ENCODE measurements at regions not wholly inside any gene's neighbourhood (a gene's known extent, or its start where the extent isn't known, plus 50 kb on each side); places are given as distances from the start of the nearest gene placed in this dataset.

DNA sequence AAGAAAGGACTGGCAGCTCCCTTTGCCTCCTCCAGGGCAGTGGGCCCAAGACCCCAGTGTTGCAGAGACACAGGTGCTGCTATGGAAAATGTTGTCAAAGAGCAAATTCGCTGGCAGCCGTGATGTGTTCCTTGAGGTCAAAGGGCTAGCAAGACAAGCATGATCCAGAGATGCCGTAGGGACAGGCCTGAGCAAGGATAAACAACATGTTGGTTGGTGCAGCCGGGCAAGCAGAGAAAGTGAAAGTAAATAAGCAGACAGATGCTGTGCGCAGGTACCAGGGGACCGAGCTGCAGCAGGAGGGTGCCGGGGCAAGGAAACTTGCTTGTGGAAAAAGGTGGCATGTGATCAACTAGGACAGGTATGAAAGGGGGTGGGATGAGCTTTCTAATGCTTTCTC lies 125.5 kb upstream of the NECTIN1 start:
- ATAC-seq, result peak; percentile 93
- DNase-seq, result peak in 1 of 2 donors; percentile 34
- intact Hi-C loops (cut with DNase I, micrococcal nuclease), result no loop called here

DNA sequence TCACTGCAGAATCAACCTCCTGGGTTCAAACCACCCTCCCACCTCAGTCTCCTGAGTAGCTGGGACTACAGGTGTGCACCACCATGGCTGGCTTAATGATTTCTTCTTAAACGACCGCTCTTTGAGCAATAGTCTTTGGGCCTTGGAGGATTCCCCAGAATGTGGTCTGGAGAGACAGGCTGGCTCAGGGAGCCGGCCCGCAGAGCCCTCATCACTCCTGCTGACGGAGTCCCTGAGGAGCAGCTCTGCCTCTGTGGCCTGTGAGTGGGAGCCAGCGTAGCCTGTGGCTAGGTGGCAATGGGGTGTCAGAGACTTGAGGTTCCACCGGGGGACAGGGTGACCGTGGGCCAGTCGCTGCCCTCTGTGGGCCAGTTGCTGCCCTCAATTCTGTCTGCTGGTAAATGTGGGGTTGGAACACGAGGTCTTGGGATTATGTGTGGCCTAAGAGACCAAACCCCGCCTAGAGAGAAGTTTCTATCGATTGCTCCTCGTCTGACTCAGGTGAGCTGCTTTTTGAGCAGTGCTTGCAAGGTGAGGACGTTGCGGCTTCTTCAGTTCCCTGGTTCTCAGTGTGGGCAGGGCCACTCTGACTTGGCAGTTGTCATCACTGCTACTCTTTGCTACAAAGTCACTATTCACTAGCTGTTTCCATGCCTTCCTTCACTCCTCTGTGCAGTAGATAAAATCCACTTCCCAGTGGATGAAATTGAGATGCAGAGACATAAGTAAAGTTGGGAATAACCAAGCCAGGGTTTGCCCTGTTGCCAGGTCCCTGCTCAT lies 124.8 kb upstream of the NECTIN1 start:
- intact Hi-C loops (cut with DNase I, micrococcal nuclease), result no loop called here
- no peak for DNase-seq
- no peak for ATAC-seq

DNA sequence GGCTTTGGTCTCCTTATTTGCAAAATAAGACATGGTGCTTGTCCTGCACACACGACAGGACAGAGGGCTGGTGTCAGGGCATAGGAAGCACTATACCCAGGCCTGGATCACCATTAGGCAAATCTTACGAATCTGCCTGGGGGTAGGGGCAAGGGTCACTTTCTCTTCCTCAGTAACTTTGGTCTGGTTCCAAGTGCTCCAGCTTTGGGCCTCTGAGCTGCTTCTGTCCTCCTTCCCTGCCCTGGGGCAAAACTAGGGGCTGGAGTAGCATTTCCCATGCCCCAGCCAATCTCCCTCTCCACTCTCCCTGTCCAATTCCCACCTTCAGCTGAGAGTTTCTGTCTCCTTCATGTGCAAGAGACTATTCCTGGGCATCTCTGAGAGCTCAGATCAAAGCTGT lies 123.7 kb upstream of the NECTIN1 start:
- DNase-seq (no peak), ATAC-seq (peak; percentile 35)
- intact Hi-C loops (cut with DNase I, micrococcal nuclease), result no loop called here

DNA sequence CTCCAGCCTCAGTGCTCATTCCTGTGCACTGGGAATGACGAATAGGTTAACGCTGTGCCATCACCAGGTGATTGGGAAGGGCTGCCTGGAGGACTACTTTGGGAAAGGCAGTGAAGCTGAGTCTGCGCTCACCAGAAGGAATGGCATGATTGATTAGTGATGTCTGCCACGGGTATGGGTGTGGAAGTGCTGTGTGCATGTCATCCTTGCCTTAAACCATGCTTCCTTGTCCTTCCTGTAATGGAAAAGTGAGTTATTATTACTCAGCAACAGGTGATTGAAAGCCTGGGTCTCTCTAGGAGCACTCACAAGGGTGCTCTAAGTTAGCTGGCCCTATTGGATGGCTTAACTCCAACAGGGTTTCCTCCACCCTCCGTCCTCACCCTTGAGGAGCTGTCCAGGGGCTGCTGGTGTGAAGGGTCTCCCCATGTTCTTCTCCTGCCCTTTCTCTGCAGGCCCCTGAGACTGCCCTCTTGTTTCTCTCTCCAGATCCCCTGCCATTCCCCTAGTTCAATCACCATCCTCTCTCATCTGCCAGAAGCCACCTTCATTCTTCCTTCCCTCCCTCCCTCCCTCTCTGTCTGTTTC lies 121.9 kb upstream of the NECTIN1 start:
- intact Hi-C loops (cut with DNase I, micrococcal nuclease), result no loop called here
- DNase-seq (no peak), ATAC-seq (no peak)

DNA sequence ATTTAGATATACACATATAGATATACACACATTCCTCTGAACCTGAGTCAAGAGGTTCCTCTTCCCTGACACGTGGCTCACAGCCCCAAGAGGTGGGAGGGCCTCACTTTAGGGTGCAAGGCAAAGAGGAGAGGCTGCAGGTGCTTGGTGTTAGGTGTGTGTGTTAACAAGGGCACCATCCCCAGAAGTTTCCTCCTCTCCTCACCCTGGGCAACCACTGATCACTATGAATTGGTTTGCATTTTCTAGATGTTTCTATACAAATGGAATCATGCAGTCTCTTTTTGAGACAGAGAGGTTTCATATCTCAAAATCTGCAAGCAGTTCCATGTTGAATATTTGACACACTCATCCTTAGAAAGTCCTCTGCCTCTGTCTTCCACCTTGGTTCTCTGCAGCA lies 120.9 kb upstream of the NECTIN1 start:
- DNase-seq, result no peak
- intact Hi-C loops (cut with DNase I, micrococcal nuclease), result no loop called here
- no peak for ATAC-seq

DNA sequence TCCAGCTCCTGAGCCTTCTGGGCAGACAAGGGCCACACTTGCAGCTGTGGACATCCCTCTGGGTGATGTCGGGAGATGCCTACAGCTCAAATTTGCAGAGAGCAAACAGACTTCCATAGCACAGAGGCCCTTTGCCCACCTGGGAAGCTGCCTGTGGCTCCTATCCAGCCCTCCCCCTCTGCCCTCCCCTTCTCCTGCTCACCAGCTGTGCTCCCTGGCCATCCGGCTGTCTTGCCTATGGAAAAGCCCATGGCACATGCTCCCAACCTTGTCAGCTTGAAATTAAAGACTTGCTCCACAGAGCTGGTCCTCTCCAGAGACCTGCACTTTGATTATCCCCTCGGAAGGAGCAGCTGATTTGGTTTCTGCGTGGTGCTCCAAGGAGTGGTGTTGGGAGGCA lies 118.9 kb upstream of the NECTIN1 start:
- ATAC-seq (no peak), DNase-seq (no peak)
- intact Hi-C loops (cut with DNase I, micrococcal nuclease), result no loop called here

DNA sequence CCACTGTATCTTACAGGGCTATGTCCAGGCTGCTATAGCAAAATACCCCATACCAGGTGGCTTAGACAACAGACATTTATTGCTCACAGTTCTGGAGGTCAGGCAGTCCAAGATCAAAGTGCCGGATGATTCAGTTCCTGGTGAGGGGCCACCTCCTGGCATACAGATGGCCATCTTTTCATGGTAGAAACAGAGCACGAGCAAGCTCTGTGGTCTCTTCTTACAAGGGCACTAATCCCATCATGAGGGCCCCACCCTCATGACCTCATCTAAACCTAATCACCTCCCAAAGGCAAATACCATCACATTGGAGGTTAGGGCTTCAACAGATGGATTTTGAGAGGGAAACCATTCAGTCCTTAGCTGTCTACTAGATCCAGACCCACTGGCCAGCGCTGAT lies 117.4 kb upstream of the NECTIN1 start:
- intact Hi-C loops (cut with DNase I, micrococcal nuclease), result no loop called here

DNA sequence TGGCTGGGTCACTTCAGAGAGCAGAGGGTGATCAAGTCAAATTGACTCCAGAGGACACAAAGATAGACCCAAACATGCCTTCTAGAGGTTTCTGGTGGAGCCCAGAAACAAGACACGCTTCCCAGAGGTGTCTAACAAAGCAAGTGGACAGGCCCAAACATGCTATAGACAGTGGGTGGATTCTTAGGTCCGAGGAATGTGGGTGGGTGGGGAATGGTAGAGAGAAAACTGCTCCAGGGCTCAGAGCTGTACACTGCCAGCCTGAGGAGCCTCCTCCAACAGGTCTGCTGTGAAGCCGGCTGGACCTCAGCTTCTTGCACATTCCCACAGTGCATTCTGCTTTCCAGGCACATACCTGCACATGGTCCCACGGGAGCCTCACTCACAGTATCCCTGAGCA lies 116.8 kb upstream of the NECTIN1 start:
- intact Hi-C loops (cut with DNase I, micrococcal nuclease), result no loop called here
- DNase-seq (no peak), ATAC-seq (no peak)

More for the DNA sequence above, 117.4 kb upstream of the NECTIN1 start:
- DNase-seq (no peak), ATAC-seq (no peak)

DNA sequence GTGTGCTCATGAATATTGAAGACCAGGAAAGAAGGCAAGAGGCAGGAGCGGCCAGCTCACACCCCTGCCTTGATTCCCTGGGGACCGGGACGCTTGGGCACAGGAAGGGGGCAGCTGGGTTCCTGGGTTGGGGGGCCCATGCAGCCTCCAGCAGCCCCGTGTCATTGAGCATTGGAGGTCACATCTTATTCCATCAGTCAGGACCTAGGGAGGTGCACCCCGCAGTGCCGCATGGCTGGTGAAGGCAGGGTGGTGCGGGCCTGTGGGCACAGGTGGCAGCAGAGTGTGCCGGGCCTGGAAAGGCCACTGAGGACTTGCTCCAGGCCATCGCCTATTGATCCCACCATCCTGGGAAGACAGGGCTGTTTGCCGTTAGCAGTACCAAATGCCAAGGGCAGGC lies 116.3 kb upstream of the NECTIN1 start:
- intact Hi-C loops (cut with DNase I, micrococcal nuclease), result no loop called here
- ATAC-seq, result no peak

DNA sequence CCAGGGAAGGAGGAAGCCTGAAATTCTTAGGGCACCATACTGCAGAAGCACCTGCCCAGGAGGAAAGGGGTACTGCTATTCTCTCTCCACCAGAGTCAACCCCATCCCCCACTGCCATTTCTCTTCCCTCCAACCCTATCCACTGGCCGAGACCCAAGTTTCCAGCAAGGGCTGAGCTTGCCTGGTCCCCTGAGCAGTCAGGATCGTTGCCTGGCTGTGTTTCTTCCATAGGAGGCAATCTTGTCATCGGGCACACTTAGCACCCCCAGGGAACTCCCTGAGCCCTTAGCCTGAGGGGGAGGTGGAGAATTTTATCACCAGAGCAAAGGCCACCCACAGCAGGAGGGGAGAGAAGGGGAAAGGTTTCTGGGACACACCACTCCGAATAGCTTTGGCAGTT lies 115.8 kb upstream of the NECTIN1 start:
- intact Hi-C loops (cut with DNase I, micrococcal nuclease), result no loop called here
- DNase-seq (no peak), ATAC-seq (no peak)

More for the DNA sequence above, 116.3 kb upstream of the NECTIN1 start:
- DNase-seq, result no peak

DNA sequence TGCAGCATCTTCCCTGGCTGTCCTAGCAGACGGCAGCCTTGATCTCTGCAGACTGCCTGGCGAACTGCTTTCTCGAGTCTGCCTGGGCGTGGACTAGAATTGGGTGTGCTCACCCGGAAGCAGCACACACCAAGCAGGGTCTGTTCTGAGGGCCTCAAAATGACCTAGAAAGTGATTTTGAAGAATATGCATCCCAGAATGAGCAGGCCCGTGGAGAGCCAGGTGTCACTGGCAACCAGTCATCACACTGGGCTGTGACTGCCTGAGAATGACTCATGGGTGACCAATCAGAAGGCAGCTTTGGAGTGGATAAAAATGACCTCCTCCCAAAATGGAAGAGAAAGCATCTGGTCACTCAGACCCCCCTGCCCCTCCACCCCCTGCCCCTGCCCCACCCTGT lies 114.9 kb upstream of the NECTIN1 start:
- intact Hi-C loops (cut with DNase I, micrococcal nuclease), result no loop called here
- ATAC-seq (peak; percentile 90), DNase-seq (peak in 1 of 2 donors; percentile 33)

DNA sequence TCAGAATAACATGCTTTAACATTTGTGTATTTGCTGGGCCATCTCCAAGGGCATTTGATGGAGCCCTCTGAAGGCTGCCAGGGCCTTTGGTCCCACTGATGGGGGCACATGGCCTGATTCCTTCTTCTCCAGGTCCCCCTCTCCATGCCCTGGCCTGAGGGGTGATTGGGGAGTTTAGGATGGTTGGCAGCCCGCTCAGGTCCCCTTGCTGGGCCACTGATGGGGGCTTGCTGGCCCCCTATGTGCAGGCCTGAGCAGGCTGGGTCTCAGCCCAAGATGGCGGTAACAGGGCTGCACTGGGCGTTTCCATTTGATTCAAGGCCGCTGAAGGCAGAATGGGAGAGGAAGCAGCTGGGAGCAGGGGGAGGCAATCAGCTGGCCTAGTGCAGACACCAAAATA lies 113.7 kb upstream of the NECTIN1 start:
- no peak for ATAC-seq
- DNase-seq, result no peak
- intact Hi-C loops (cut with DNase I, micrococcal nuclease), result no loop called here

DNA sequence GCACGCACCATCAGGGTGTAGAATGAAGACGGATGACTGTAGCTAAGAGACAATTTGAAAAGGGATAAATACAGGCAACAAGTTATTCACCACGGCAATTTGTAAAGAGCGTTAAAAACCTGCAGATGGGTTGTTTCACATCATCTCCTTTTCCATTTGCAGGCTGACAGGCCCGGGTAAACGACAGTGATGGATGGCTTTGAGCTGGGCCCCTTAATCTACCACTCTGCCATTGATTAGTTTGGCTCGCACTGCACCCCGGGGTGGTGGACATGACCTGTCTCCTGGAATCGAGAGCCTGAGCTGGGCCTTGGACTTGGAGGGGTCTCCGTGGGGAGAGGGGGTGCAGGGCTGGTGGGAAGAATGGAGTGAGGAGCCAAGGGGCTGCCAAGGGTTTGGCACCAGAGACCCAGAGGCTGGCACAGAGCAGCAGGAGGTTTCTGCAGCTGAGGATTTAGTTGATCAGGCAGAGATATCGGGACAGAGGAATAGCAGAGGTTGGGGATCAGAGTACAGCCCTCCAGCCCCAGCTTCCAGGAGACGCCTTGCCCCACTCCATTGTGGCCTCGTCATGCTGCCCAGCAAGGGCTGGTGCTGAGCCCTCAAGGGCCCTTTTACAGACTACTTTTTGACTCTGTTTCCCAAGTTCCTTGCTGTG lies 110.6 kb upstream of the NECTIN1 start:
- DNase-seq (no peak), ATAC-seq (no peak)
- intact Hi-C loops (cut with DNase I, micrococcal nuclease), result no loop called here

DNA sequence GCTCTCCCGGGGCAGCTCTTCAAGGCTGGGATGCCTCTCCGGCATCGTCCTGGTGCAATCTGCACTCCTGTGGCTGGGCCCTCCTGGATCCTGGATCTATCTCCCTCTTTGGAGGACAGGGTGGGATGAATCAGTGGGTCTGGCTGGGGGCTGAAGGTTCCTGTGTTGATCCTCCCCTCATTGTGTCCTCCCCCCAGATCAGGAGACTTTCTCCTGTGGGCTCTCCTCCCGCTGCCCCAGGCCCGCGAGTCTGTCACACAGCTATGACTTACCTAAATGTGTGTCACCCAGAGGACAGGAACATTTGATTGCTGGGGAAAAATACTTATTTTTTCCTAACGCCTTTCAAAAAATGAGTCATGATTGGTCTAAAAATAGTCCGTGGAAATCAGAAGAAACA lies 106.8 kb upstream of the NECTIN1 start:
- DNase-seq (no peak), ATAC-seq (no peak)
- intact Hi-C loops (cut with DNase I, micrococcal nuclease), result no loop called here

DNA sequence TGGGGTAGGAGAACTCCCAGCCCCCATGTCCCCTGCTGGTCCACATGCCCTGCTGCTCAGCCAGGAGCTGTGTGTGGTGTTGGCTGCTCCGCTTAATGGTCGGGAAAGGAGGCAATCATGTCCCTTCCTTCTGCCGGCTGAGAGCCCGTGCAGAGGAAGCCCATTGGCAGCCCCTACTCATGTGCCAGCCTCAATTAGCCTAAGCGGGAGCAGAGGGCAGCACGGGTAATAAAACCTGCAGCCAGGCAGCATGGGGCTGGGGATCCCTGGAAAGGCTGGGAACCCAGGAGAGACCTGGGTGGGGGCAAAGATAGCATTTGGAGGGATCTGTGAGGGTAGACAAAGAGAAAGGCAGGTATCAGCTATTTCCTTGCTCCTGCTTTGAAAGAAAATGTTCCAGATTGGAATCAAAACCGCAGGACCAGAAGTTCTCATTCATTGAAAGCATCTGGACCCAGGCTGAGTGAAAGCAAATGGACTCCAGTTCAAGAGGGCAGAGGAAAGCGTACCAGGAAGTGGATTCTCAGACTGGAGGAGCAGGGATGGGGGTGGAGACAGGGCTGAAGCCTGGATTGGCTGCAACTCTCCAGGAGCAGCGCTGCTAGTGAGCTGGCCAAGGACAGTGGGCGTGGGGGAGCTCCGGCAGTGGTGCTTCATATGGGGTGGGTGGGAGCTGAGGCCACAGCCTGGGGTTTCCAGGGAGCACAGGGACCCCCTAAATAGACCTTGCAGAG lies 103.4 kb upstream of the NECTIN1 start:
- intact Hi-C loops (cut with DNase I, micrococcal nuclease), result no loop called here
- ATAC-seq (peak; percentile 97), DNase-seq (peak; percentile 71 to 82)

DNA sequence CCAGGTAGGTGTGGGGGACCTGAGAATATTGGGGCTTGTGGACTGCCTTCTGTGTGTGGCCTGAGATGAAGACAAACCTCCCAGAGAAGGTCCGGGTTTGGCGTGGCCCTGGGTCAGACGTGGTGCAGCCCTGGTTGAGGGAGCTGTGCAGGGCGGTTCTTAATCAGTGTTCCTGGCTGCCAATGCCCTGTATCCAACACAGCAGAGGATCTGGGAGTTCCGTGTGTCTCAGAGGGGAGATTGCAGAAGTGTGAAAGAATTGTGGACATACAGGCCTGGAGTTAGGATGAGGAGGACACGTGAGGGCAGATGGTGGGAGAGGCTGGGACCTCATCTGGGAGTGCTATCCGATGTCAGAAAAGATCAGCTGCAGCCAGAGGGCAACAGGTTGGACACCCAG lies 102.0 kb upstream of the NECTIN1 start:
- ATAC-seq, result no peak
- no peak for DNase-seq
- intact Hi-C loops (cut with DNase I, micrococcal nuclease), result no loop called here

DNA sequence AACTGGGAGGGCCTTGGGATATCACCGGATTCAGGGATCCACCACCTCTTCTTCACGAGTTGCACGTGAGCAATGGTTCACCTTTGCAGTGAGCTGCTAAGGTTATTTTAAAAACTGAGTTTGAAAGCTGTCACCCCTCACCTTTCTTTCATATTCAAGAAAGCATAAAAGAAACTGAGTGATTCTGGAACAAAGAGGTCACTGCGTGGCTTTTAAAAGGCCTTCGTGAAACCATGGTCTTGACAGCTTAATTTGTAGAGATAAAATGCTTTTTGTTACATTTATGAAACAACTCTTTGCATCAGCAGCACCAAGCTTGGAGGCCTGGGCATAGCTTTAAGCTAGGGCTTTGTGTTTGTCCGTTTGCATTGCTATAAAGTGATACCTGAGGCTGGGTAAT lies 101.4 kb upstream of the NECTIN1 start:
- DNase-seq, result no peak
- ATAC-seq, result no peak
- intact Hi-C loops (cut with DNase I, micrococcal nuclease), result no loop called here

DNA sequence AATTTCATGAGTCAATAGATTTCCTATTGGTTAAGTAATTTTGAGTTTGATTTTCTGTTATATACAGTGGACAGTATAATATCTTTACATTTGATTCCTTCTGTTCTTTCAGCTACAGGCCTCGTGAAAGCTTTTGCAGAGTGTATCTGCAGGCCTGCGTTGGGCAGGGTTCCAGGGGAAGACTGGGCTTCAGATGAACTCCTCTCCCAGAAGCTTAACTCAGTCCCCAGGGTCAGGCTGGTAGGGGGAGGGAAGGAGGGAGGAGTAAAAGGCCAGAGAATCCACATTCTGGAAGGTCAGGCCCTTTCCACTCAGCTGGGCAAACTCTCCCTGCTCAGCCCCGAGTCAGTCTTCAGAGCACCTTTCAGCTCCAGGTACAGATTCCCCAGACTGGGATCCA lies 100.4 kb upstream of the NECTIN1 start:
- intact Hi-C loops (cut with DNase I, micrococcal nuclease), result no loop called here

DNA sequence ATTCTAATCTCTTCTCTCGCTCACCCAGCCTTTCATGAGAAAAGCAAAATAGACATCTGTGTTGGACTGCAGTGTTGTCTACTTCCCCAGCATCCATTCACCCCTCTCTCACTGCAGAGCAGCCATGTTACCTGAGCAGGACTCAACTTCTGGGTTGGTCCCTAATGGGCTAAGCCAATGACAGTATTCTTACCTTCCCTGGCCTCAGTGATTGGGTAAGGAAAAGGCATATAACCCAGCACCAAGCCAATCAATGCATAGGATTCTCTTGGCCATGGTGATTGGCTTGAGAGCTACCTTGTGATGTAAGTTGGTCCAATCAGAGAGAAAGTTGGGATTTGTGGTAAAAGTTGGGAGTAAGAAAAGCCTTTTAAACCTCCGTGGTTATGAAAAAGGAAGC lies 99.8 kb upstream of the NECTIN1 start:
- ATAC-seq (no peak), DNase-seq (no peak)
- intact Hi-C loops (cut with DNase I, micrococcal nuclease), result no loop called here

More for the DNA sequence above, 100.4 kb upstream of the NECTIN1 start:
- DNase-seq (no peak), ATAC-seq (no peak)

DNA sequence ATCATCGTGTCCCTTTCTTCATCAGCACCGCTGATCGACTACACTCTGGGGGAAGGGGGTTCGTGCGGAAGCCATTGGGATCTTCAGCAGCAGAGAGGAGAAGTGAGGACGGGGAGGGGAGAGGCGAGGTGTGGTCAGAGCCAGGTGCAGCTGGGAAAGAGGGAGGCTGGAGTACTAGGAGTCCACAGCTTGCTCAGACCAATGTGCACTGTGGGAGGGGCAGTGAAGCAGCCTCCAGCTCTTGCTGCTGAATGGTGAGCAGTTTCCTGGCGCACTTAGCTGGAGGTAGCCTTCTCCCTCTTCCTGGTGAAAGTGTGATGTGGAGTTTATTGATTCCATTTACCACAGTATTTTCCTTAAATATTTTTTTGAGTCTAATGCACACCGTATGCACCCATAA lies 99.0 kb upstream of the NECTIN1 start:
- ATAC-seq (peak; percentile 79), DNase-seq (peak; percentile 42 to 55)
- intact Hi-C loops (cut with DNase I, micrococcal nuclease), result no loop called here

Data from left colon (tissue), 2 donors.